ENCODE measurements at regions not wholly inside any gene's neighbourhood (a gene's known extent, or its start where the extent isn't known, plus 50 kb on each side); places are given as distances from the start of the nearest gene placed in this dataset.

GRCh38 chr7:35390146-35390545 is 136.2 kb upstream of the TBX20 start:
- no peak overlapping the region for H3K27ac ChIP-seq
- TF ChIP-seq CTCF (conservative IDR thresholded peaks at IDR 0.05): no peak
- TF ChIP-seq ZFX (IDR thresholded peaks at IDR 0.05): no peak

DNA sequence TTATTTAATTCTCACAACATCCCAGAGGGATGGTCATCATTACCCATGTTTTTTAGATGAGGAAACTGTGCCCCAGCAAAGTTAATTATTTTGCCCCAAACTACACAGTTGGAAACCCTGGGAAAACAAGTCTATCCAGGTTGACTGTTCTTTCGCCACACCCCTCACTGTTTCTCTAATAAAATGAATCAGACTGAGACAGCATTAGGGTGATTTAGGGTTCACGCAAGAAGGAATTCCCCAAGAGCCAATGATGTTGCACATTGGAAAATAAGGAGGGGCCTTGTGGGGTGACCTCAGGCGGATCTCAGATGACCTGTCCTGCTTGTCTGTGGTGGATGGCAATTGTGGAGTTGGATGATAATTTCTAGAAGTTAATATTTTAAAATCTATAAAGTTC is 135.7 kb upstream of the TBX20 start:
- H3K27ac ChIP-seq: no peak overlapping the region
- TF ChIP-seq CTCF (conservative IDR thresholded peaks at IDR 0.05) (no peak), ZFX (IDR thresholded peaks at IDR 0.05) (no peak)

- TF ChIP-seq ZFX (IDR thresholded peaks at IDR 0.05) (no peak), CTCF (conservative IDR thresholded peaks at IDR 0.05) (no peak)
Observed at GRCh38 chr7:35386816-35387706, 133.2 kb upstream of the TBX20 start.

DNA sequence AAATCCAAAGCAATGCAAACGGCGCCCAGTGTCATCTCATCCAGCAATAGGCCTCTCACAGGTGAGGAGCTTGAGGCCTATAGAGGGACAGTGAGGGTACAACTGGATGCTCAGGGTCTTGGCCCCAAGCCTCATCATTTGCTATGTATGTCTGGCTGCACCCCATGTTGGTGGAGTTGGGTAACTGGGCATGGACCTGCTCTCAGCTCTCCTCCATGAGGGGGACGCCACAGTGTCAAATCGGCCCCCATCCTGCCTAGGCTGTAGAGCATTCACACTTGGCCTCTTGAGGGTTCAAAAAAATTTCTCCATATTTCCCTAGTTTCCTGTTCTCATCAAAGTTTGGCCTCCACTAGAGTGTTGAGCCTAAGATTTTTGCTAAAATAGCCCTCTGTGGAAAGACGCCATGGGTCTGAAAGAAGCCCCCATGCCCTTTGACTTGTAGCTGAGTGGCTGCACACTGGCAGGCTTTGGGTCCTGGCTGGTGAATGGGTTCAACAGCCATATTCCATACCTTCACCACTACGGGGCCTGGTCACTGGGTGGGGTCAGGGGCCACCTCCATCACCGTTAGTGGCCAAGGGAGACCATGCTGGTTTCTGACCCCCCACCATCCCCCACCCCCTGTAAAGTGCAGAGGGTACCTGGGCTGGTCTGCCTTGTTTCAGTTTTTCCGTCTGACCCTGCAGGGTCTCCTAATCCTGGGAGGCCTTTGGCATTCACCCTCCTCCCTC is 132.3 kb upstream of the TBX20 start:
- no peak for TF ChIP-seq CTCF (conservative IDR thresholded peaks at IDR 0.05)
- no peak for TF ChIP-seq ZFX (IDR thresholded peaks at IDR 0.05)

More at GRCh38 chr7:35386816-35387706, 133.2 kb upstream of the TBX20 start:
- no peak overlapping the region for H3K27ac ChIP-seq

DNA sequence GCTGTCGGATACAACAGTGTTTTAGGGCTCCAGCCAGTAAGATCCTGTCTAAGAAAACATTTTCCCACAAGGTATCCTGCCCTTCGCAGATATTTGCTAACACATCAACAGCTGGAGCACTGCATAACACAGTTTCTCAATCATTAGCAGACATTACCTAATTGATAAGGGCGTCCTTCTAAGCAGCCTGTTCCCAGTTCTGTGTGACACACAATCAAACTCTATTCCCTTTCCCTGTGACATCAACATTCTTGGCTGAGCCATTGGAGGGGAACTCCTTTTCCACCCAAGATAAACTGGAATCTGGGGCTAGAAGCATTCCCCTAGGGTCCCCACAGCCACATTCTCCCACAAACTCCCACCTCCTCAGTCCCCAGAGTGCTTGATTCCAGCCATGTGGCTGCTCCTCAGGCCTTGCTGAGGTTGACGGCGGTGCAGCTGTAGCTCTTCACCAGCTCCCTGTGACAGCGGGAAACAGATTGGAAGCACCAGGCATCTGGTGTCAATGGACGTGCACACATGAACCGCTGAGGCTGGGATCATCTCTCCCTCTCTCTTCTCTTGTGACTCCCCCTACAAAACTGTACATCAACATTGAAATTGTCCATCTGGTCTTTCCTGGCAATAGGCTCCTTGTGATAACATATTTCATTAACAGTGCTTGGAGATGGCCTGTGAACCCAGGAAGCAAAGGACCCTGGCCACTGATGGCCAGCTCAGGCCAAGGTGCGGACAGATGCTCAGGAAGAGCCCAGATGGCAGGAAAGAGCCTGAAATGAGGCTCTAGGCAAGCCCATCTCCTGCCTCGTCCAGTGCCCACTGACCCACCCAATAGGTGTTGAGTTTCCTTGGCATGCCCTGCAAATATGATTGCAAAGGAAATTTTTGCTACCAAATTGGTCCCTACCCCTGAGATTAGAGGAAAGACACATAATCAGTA is 131.1 kb upstream of the TBX20 start:
- H3K27ac ChIP-seq: no peak overlapping the region
- no peak for TF ChIP-seq CTCF (conservative IDR thresholded peaks at IDR 0.05)
- no peak for TF ChIP-seq ZFX (IDR thresholded peaks at IDR 0.05)

More for the DNA sequence above, 132.3 kb upstream of the TBX20 start:
- H3K27ac ChIP-seq: no peak overlapping the region

- no peak for TF ChIP-seq CTCF (conservative IDR thresholded peaks at IDR 0.05)
- no peak overlapping the region for H3K27ac ChIP-seq
Observed at GRCh38 chr7:35380739-35381224, 126.9 kb upstream of the TBX20 start.
